ENCODE measurements at regions not wholly inside any gene's neighbourhood (a gene's known extent, or its start where the extent isn't known, plus 50 kb on each side); places are given as distances from the start of the nearest gene placed in this dataset.

DNA sequence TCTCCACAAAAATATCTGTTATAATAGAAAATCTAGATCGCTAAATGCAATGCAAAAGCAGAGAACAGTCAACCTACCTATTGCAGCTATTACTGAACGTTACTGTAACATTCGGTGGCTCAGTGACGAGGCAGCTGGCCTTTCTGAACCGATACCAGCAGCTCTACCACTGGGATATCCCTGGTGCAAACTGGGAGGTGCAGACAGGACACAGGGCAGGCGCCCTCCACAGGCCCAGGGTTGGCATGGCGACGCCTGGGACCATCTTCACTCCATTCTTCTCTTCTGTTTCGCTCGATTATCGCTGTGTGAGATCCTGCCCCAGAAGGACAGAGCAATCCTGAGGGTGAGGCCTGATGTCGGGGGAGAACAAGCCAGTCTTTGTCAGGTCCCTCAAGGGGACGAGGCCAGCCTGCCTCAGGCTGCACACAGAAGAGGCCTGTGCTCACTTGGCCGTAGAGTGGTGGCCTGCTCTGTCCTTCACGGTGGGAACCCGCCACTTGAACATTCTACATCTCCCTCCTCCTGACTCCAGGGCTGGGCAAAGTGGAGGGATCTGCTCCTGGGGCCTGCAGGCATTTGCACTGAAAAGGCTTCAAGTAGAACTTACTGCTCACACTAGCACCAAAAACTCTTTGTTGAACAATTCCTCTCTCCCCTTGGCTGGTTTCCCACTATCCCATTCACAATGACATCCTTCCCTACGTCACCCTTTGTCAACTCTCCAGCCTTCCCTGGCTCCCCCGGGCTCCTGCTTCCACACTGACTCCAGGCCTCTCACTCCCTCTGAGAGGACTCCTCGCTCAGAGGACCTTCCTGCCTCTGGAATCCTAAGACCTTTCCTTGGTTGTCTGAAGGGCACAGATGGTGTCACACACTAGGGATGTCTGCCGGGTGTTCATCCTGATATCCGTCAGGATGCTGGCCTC is 49.7 kb downstream of the CYRIA start:
- no peak for DNase-seq

DNA sequence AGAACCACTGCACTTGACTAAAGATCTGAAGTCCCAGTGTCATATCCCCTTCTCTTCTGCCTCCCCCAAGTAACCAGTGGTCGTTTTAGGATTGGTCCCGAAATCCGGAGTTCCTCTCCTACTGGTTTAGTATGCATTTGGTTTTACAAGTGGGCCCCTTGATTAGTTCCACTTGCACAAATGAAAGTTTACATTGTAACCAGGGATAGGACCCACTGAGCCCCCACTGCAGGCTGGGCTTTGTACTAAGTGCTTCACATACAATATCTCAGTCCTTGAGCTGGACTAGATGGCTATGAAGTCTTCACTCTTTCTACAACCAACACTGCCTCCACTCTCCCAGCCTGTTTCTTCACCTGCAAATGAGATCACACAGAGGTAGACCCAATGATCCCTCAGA is 50.4 kb downstream of the CYRIA start:
- no peak for DNase-seq

DNA sequence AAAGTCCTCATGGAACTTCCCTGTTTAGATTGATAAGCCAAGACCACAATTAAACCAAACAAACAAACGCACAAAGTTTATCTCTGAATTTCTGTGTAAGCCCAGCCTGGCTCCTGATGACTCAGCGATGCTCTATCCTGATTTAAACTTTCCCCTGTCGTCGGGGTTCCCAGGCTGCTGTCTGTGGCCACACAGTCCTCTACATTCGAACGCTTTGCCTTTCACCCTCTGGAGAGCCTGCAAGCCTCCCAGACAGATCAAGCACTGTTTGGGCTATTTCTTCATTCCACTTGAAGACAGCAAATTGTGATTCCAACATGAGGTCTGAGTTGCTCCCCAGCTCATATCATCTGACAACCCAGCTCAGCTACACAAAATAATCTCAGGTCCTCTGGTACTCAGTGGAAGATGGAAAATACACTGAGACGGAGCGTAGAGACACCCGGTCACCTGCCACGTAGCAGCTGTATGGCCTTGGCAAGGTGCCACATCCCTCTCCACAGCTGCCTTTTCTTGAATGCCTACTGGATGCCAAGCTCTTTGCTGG is 51.2 kb downstream of the CYRIA start:
- no peak for DNase-seq

DNA sequence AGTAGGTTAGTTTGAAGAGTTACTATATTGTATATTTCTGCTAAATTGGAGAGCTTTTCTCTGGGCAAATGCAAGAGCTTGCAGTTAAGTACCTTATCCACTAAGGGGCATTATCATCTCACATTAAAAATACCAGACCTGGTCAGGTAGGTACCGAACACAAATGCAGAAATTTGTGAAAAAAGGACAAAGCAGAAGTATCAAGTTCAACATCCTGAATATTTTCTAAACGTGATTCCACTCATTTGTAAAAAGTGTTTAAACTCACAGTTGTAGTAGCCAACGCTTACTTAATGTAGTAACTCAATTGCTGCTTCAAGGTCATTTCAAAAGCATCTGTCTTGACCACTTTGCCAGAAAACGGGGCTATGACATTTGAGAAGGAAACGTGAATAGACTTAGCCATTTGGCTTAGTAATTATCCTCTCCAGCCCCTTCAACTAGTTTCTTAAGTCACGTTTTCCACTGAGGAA is 52.1 kb downstream of the CYRIA start:
- DNase-seq, result peak in 1 of 2 donors; percentile 12

DNA sequence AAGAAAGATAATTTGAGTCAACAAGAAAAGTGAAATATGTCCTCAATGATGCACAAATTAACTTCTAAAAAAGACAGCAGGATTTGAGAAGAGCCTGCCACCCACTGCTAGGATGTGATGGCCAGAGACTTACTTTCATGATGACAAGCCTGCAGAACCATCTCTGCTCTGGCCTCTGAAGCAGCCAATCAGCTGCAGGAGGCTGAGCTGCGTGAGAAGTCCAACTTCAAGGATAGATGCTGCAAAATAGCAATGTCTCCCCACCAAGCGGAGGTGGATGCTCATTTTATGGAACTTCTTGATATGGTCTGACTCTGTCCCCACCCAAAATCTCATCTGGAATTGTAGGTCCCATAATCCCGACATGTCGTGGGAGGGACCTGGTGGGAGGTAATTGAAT is 53.1 kb downstream of the CYRIA start:
- DNase-seq, result no peak

DNA sequence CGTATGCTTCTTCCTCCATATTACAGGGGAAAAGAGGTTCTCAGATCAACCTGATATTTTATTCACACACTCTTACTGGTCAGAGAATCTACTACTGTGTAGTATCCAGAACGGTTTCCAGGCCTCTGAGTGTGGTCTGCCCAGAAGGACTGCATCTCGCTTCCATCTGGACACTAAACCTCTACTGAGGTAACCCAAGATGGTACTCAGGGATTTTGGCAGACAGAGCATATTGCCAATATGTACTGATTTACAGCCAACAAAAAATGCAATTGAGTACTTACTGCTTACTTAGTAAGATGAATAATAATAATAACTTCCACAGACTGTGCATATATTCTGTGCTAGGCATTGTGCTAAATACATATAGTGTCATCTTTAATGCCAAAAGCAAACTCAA is 55.8 kb downstream of the CYRIA start:
- DNase-seq, result no peak

DNA sequence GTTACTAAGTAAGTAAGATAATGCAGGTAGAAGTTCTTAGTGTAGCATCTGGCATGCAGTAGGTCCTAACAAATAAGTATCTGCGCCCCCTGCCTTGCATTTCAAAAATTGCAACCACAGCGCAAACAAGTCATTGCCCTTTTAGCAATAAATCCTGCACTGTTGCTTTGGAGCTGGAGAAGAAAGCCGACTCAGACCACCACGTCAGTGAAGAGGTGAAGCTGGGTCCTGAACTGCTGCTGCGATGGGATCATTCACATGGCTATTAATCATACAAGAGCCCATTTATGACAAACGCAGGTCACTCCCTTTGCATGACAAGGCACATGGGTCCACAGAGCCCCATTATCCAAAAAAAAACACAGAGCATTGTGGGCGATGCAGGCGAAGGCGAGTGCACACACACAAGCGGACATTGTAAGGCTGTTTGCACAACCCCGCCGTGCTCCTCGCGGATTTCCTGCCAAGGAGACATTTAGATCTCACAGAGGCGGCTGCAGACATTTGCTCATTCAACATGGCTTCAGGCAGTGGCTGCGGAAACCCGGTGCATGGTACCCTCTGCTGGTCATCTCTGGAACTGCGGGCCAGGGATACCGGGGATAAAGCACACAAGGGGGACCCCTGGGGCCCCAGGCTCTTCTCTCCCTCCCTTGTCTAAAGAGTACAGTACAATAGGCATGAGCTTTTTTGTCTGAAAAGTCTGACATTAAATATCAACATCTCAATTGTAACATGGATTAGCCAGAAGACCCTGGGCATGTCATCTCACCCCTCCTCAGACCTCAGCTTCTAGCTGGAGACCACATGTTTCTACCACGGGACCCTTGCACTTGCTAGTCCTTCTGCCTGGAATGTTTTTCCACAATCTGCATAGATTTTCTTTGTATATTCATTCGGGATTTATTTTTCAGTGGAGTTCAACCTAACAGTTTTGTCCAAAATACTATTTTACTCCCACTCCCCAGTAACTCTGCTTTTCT is 56.7 kb downstream of the CYRIA start:
- peak; percentile 83 to 84 for DNase-seq

DNA sequence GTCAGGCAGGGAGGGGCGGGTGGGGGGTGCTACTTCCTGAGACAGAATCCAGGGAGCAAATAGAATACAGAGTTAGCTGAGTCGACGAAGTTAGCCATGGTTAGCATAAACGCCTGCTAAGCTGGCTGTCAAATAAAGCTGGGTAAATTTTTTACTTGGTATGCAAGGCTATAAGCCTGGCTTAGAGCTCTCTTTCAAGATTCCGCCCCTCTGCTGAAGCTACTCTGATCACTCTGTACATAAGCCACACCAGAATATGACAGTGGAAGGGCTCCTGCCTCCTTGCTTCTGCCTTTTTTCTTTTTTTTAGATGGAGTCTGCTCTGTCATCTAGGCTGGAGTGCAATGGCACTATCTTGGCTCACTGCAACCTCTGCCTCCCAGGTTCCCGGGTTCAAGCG is 58.3 kb downstream of the CYRIA start:
- DNase-seq, result no peak

DNA sequence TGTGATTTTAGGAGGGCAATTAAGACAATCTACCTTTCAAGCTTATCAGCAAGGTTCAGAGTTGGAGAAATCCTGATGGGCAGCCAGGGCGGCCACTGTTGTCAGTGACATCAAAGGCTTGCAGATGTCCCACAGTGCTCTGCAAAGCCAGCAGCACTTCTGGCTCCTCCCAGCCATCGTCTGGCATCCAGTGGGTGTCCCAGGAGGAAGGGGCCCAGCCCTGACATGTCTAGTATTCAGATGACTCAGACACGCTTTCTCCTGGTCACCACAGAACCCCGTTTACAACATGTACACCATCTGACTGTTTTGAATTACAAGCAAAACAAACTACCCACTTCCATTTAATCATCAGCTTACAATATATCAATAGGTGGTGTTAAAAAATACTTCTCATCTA is 61.4 kb downstream of the CYRIA start:
- DNase-seq, result no peak

DNA sequence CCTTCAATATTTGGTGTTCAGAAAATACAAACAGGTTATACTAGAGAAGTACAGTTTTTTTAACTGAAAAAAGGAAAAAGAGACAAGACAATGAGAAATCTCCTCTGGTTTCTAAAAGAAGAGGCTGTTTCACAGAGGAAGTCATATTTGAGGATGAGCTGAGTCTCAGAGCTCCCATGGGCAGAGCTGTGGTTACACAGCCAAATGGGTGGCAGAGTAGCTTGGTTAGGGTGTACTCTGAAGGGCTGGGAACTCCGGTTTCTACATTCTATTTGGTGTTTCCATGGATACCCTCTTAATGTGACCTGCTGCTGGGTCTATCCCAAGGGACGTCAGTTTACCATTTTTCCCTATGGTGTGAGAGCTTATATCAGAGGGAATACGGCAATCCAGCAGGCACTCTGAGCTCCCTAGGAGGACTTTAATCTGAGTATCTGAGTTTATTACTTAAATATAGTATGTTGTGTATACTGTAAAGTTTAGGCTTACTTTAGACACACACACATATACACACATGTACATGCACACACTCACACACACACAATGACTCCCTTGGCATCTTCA is 74.2 kb downstream of the CYRIA start:
- DNase-seq, result no peak

DNA sequence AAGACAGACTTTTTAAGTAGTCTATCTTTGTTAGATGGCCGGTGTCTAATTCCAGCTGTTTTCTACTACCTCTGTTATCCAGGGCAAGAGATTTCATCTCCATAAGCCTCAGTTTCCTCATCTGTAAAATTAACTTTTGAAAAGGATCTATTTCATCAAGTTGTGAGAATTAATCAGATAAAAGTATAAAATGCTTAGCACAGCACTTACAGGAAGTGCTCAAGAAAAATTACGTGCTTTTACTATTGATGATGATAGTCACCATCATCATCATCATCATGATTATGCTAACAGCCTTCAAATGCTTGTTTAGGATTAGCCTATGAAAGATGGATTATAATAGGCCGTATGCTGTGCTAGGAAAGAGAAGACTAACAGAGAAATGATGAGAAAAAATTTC is 76.2 kb downstream of the CYRIA start:
- no peak for DNase-seq

DNA sequence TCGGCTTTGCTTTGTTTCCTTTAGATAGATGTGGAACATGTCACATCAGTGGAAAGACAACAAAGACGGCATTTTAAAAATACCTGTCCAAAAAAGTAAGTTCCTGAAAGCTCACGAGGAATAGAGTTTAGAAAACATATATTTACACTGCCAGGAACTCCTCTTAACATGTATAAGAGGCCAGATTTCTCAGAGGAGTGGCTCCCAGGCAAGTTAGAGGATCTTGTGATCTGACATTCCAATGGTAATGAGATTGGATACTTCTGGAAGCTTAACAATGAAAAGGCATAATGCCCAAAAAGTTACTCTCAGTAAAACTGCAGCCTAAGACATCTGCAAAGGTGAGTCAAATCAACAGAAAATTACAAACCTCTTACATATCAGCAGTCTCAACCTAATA is 77.1 kb downstream of the CYRIA start:
- DNase-seq, result no peak

DNA sequence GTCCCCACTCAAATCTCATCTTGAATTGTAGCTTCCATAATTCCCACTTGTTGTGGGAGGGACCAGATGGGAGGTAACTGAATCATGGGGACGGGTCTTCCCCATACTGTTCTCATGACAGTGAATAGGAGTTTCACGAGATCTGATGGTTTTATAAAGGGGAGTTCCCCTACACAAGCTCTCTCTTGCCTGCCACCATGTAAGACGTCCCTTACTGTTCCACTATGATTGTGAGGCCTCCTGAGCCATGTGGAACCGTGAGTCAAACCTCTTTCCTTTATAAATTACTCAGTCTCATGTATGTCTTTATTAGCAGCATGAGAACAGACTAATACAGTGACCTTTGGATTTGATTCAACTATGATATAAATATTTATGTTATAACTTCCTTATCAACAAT is 78.0 kb downstream of the CYRIA start:
- DNase-seq, result no peak

DNA sequence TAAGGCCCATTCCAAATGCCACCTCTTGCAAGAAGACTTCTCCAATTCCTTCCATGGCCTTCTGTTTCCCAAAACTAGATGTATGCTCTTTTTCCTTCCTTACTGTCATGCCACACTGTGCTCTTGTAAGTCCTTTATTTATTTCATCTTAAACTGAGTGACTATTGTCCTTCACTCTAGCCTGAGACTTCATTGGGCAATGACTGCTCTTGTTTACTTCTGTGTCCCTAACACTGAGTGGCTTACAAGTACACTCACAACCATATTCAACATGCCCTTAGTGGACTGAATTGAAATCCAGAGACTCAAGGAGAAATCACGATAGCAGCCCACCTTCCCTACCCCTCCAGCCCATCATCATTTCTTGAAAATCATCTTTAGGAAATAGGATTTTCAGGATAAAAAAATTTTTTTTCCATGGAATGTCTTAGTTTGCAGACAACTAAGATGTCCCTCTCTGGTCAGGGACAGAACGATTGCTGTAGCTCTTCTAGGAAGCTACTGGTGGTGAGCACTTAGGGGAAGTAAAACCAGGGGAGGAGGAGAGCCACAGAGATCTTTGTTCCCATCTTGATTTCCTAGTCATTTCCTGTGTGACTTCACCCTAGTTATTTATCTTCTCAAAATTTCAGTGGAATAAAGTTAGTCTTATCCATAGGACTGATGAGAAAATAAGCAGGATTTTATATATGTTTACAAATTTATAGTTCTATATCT is 80.7 kb downstream of the CYRIA start:
- no peak for DNase-seq

DNA sequence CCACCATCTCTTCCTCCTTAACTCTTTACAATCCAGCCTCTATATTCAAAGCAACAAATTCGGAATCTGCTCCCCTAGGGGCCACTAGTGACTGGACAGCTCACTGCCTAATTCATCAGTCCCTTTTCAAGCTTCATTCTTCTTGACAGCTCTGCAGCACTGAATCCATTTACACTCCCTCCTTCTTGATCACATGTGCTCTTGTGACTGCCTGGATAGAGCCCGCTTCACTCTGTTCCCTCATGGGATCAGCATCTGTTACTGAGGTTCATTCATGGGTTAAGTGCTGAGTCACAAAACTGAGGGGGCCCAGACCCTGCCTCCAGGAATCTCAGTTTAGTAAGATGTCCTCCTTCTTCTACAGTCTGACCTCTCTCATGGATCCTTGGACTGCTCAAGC is 81.5 kb downstream of the CYRIA start:
- DNase-seq, result no peak

DNA sequence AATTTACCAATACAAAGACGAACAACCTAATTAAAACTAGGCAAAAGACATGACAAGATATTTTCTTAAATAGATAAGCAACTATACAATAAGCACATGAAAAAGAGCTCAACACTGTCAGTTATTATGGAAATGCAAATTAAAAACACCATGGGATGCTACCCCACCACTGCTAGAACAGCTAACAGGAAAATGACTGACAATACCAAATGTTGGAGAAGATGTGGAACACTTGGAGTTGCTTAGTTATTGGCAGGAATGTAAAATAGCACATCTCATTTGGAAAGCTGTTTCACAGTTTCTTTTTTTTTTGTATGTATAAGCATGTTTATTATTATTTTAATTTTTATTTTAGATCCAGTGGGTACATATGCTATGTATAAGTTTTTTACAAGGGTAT is 84.4 kb downstream of the CYRIA start:
- DNase-seq, result no peak

DNA sequence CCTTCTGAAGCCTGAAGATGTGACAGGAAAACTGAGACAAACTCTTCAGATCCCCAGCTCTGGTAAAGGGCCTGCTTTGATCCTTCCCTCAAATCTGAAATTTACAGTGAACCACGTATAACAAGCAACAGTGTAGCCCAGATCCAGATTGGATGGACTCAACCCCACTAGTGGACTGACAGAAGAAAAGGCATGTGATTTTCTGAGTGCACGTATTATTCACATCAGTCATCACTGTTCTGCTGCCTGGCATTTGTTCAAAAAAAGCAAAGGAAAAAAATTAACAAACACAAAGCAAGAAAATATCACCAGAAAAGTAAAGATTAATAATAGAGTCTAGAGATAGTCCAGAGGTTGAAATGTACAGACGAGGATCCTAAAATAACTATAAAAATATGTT is 87.6 kb downstream of the CYRIA start:
- DNase-seq, result no peak

DNA sequence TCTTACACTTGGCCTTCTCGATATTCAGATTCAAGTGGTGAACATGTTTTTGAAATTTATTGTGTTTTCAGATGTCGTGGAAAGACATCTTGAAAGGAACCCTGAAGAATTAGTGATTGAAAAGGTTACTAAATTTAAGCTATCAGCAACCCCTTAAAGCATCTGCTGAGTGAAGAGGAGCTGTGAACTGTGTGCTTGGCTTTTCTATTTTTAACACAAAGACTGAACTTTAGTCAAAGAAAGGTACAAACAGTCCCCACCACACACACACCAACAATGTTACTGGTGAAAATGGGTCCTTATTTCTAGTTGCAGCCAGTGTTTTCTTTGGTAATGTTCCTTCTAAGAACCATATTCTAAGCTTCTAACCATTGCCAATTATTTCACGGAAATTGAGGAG is 95.1 kb downstream of the CYRIA start:
- no peak for DNase-seq

DNA sequence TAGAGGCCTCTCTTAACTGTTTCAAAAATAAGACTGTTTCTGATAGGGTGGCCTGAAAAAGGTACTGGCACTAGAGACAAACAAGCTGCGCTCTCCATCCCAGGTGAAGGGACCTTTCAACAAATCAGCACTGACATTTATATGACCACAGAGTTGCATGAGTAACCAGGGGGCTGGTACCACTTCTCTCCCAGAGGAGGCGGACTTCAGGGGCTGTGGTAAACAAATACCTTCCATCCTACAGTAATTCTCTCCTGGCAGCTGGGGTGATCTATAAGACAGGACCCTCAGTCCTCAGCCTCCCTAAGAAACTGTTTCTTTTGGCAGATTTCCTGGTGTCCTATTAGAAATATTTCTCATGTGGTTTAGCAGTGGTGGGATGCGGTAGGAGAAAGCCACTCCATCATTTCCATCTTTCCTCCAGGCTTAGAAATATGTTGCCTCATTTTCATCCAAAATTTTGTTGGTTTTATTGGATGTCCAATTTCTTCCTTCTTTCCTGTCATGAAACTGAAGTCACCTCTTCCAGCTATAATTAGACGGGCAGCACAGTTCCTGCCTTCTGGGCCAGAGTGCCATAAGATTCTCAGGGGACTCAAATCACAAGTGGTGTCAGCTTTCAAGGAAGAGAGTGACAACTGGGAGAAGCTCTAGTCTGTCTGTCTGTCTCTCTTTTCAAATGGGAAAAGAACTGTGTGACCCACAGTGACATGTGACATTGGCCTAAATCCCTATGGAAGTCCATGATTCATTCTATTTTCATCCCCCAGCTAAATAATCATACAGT is 96.4 kb downstream of the CYRIA start:
- no peak for DNase-seq

DNA sequence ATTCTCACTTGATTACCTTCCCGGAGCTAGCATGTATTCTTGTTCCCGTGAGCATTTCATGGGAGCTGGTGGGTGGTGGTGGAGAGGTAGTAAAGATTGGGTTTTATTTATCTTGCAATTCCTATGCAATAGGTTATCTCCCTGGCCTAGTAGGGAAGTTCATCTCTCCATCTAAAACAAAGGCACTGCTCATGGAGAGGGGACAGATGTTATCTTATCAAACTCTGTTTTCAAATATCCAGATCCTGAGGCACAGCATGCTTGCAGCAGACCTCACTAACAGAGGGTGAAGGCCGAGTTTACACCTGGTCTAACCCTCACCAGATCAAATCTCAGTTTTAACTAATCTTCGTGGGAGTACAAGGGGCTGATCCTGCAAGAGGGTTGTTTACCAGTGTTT is 98.9 kb downstream of the CYRIA start:
- DNase-seq, result no peak

DNA sequence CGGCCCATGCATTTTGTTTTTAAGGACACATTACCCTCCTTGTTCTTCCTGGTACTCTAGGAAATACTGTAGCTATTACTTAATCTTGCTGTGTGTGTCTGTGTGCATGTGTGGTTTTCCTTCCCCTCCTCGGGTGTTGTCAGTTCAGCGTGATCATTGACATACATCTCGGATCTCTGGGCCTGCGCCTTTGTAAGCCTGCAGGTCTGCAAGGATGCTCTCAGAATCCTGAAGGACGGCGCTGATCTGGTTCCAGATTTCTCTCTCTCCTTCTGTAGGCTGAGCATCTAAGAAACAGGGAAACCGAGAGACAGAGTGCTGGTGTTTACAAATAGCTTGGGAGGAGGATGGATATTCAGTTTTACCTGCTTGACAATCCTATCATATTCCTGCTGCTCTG is 100.2 kb downstream of the CYRIA start:
- DNase-seq, result no peak

DNA sequence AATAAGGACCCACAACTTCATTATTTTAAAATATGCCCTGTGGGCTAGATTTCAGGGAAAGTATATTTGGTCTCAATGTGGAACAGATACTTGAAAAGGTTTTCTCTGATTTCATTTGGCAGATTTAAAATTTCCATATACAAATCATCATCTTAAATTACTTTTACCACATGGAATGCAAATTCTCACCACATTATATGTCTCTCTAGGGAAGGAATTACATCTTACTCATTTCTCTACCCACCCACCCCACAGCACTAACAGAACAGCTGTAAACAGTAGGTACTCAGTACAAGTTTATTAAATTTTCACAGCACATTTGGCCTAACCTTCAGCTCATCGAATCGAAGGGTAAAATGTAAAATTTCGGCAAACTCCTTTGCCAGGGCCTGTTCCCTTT is 104.0 kb downstream of the CYRIA start:
- no peak for DNase-seq
